GM21528 (cell line): ENCODE measurements at regions not wholly inside any gene's neighbourhood (a gene's known extent, or its start where the extent isn't known, plus 50 kb on each side); places are given as distances from the start of the nearest gene placed in this dataset.
"Not testable (repeated sequence)": the region's sequence is repeated elsewhere in the genome, so short reads cannot be mapped to it uniquely, and the experiment has no call there.

ENCODE experiments used
- ATAC-seq: cut with Tn5 transposase; IDR thresholded peaks from one replicate; pipeline ENCODE4 v1.9.1; 2021; ENCODE audit warnings: mild to moderate bottlenecking, moderate library complexity; ENCODE audit not compliant: unreplicated experiment, low FRiP score

DNA sequence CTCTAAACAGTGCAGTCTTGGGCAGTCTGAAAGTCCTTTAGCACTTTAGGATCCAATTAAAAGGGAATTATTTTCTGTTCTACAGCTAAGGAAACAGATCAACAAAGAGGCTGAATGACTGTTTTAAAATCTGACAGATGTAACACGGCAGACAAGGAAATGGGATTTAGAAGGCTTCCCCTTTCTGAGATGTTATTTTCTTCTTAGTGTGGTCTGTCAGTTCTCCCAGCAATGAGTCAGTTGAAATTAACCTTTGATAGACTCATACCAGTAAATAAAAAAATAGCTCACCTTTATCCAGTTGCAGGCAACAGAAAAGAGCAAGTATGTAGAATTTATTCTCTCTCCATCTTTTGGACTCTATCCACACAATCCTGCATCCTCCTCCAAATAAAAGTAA, 98.1 kb downstream of the NEDD1 start:
- ATAC-seq = no peak

DNA sequence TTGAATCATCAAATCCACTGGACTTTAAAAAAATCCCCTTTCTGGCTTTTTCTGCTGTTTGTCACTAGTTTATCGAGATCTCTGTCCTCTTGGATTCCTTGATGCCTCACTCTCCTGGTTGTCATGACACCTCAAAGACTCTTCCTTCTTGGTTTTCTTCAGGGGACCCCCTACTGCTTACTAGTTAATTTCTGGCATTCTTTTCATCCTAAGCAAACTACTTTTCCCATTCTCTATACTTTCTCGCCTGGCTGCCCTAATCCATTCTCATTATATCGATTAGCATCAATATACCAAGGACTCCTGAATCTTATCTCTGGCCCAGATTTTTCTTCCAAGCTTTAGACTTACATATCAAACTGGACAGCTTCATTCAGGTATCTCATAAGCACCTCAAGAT, 98.6 kb downstream of the NEDD1 start:
- ATAC-seq = no peak

DNA sequence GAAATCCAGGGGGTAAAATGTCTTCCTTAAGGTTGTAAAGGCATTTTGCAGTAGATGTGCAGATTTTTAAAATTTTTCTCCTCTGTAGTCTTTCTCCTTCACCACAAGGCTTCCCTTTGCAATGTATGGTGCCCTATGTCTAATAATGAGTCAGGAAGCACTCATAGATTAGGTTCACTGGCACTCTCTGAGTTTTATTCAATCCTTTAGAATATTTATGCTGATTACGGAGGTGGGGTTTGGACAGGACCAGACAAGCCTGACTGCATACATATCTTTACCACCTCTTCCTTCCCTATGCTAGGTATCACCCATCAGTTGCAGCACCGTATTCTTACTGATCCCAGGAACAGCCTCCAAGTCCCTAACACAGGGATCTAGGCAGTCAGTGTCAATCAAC, 99.5 kb downstream of the NEDD1 start:
- no peak for ATAC-seq

DNA sequence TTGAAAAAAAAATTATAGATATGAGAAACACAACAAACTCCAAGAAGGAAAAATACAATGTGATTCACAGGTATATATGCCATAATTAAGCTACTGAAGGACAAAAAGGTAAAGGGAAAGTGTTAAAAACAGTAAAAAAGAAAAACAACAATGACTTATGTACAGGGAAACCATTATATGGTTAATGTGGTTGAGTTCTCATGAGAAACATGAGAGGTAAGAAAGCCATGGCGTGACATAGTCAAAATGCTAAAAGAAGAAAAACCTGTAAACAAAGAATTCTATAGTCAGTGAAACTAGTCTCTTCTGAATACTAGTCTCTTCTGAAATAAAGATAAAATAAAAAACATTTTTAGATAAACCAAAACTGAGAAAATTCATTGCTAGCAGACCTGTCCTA, 109.1 kb downstream of the NEDD1 start:
- ATAC-seq = no peak

DNA sequence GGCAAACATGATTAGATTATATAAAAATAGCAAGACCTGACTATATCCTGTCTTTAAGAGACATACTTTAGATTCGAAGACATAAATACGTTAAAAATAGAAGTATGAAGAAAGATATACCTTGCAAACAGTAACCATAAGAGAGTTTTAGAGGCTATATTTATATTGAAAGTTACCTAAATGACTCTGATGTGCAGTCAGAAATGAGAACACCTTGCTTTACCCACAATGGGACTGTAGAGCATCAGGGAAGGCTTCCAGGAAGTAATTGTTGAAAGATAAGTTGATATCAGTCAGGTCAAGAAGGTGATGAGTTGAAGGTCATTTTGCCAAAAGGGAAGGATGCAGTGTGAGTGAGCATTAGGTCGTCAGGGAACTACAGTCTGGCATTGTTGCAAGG, 110.2 kb downstream of the NEDD1 start:
- no peak for ATAC-seq

DNA sequence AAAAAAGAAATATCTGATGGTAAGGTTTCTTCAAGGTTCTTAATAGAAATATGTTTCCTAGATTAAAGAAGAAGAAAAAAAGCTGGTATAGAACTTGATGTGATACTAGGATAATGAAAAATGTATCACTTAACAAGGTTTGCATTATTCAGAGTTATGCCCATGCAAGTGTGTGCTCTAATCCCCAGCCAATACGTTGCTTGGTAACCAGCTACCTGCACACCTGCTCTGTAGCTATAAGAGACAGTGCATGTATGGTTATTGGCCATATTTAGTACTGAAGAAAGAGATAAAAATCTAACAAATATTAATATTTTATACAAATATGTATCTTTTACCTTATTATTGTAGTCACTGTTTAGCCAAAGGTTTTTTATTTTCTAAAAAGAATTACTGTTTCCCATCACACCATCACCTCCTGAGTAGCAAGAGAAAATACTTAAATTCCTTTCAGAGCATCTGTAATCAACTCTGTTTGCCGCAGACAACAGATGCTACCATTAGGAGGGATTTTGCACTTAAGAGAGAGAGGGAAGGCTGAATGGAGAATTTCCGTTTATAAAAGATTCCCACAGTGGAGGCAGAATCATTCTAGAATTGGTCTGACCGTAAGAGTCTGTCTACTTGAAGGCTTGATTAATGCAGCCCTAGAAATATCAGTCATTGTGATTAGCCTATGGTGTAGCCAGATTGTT, 115.6 kb downstream of the NEDD1 start:
- ATAC-seq = no peak

DNA sequence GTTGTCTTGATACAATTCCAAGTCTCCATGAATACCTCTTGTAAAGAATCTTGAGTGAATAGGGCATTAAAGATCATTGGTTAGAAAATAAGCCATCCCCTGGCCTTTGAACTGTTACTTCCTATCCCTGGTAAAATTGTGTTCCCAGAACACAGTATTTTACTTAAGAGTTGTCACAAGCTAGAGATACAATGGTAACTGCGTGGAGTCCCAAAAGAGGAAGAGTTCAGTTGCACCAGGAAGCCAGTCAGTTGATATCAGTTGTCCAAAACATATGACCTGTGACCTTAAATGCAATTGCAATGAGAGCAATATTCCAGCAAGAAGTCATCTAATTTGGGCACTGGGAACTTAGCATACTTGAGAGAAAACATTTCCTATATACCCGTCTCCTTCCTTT, 117.3 kb downstream of the NEDD1 start:
- no peak for ATAC-seq

DNA sequence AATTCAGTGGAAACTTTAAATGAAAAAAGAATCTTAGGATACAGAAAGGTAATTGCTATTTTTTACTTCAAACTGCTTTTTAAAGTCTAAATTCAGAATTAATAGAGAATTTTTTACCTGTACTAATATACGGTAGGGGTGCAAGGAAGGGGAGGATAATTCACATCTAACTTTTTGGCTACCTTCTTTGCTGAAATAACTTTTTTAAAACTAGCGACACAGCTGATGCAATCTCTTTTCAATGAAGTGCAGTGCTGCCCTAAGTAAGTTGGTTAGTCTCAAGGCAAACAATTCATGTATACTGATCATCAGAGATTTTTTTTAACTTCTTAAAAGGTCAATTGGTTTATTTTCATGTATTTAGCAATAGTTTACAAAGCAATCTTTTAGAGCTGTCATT, 119.8 kb downstream of the NEDD1 start:
- no peak for ATAC-seq

DNA sequence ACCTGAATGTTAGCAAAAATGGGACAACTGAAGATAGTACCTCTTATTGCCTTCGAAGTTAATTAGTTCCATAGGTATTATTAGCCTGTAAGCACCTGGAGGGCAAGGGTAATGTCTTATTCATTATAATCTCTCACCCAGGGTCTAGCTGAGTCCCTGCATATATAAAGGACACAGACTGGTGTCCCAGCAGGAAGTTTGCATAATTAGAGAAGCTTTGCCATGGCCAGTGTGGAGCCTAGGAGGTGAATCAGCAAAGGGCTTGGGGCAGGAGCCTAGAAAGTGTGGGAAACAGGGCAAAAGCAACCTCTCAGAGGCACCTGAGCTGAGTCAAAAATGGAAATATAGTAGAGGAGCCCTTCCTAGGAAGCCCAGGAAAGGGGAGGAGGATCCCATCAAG, 120.4 kb downstream of the NEDD1 start:
- no peak for ATAC-seq

DNA sequence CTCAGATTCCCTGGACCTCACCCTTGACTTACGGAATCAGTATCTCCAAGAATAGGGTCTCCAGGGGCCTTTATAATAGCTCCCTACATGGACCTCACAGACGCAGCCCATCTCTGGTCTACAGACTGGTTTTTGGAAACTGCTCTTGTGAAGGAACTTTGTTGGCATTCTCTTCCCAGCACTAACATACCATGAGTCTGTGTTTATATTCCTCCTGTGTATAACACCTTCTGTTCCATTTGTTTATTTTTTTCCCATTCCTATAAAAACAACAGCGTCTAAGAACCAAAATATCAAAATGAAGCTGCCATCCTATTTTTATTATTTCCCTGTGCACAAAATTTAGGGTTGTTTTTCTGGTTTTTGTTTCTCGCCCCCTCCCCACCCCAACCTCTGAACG, 131.1 kb downstream of the NEDD1 start:
- no peak for ATAC-seq

DNA sequence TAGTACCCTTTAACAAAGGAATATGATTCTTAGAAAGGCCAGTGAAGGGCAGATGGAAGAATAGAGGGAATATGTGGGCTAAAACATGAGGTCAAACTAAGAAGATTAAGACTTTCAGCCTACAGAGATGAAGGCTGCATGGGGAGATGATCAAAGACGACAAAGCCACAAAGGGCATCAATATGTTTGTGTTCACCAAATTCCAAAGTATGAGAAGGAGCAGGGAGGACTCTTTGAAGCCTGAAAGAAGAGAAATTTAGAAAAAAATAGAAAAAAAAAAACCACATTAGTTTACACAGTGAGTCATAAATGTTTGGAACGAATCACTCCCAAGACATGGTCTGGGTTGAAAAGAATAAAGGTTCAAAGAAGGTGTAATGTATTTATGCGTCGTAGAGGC, 131.8 kb downstream of the NEDD1 start:
- no peak for ATAC-seq

DNA sequence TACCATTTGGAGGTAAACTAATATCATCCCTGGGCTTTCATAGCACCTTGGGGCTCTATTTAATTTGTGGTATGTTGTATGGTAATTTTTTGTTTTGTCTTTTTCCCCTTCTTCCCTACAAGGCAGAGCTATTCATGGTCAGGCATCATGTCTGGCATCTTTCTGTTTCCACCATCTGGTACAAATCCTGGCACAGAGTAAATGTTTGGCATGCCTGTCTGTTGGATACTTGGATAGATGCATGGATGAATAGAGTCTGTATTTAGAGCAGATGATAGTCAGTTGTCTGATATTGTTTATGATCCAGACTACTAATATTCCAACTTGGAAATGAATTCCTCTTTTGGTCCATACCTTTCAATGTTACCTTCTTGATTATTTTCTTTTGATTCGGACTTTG, 139.8 kb downstream of the NEDD1 start:
- ATAC-seq = no peak

DNA sequence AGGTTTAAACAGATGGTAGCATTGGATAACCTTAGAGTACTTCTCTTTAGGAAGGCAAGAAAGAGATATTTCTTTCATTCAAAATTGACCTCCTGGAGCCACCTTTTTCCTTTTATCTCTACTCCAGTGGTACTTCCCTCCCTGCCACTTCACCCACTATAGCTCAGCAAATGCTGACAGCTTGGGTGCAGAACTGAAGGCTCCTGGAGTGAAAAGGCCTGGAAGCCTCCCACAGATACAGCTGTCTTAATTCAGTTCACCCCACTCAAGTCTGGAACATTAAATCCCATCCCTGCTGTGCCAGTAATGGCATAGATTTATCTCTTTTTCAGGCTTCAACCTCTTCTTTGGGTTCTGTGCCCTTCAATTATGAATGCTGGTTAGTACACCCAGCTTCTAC, 140.3 kb downstream of the NEDD1 start:
- no peak for ATAC-seq

DNA sequence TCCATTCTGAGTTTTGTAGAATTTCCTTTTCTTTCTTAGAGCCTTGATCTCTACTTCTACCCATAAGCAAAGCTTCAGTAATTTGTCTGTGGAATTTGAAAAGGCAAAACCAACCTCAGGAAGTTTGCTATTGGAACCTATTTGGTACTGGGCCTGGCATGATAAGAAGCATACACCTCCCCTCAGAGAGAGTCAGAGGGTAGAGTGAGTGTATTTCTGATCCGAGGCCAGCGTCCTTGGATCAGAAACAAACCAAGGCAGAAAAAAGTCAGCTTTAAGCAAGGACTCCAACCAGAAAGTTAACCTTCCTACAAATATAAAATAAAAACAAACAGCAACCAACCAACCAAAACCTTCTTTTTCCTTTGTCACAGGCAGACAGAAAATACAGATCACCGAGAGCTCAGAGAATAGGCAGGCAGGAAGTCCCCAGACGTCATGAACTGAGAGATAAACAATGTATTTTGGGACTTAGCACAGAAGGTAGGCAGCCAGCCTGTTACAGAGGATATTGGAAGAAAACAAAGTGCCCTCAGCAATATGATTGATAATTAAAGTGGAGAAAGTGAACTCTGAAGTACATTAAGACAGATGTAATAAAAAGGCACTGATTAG, 141.5 kb downstream of the NEDD1 start:
- no peak for ATAC-seq

DNA sequence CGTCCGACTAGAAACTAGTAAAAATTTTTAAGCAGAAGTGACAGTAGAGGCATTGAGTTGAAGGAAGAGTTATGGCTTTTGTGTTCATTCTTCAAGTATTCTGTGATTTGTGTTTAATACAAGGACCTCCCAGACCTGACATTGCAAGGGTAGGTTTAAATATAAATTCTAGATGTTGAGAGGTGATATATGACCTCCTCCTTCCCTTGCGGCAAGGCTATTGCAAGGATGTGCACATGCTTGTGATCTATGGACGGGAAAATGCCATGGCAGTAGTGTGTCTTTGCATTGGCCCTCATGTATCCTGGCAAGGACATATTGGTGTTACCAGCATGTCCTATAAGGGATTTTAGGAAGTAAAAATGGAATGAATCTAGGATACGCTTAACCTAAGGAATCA, 143.5 kb downstream of the NEDD1 start:
- ATAC-seq = no peak

DNA sequence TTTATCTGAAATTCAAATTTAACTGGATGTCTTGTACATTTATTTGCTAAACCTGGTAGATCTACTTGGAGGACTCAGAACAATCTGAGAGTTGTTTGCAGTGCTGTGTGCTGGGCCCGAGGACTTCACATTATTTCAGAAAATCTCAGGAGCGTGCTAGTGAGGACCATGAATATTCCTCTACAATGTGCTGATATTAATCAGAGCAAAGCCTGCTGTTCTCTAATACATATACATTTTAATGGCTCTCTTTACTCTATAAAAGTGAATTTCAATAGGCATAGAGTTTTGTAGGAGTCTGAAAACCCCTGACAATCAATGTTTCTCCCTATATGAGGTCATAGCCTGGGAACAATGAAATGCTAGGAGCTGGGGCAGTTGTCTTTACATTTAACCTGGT, 144.3 kb downstream of the NEDD1 start:
- no peak for ATAC-seq

DNA sequence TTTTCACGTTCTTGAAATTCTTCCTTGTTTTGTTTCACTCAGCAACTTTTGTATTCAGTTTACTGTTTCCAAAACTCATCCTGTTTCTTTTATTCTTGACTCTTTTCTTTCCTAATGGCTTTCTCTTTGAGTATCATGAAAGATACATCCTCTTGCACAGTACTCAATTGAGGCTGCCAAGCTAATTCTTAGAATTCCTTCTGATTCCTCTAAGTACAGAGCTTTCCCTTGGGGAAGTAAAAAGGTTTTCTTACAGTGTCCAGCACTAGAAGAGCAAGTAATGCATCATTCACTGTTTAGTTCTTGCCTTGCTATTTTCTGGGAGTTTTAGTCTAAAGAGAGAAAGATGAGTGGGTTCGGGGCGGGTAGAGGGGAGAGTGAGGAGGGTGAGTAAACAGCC, 154.1 kb downstream of the NEDD1 start:
- ATAC-seq = no peak

DNA sequence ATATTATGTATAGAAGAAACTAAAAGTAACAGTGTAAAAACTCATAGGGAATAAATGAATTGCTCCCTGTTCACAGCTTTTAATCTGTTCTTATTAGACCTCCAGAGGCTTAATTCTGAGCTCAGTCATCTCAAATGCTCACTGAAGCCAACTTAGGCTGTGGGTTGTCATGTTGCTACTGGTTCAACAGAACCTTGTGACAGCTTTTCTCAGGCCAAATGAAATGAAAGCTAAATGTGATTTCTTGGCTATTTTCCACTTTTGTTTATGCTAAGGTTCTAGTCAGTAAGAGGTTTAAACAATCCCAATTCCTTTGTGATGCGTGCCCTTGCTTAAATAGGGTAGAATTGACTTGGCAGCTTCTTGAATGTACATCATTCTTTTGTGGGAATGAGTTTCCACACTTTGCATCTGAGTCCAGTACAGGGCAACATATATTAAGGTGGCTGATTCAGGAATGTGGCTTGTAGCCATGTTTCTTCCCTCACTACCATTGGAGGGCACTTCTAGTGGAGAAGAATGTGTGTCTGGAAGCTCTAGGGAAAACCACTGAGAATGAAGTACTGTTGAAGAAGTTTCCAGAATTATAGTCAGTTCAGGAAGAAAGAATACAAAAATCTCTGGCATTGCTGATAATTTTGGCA, 156.4 kb downstream of the NEDD1 start:
- ATAC-seq = no peak

DNA sequence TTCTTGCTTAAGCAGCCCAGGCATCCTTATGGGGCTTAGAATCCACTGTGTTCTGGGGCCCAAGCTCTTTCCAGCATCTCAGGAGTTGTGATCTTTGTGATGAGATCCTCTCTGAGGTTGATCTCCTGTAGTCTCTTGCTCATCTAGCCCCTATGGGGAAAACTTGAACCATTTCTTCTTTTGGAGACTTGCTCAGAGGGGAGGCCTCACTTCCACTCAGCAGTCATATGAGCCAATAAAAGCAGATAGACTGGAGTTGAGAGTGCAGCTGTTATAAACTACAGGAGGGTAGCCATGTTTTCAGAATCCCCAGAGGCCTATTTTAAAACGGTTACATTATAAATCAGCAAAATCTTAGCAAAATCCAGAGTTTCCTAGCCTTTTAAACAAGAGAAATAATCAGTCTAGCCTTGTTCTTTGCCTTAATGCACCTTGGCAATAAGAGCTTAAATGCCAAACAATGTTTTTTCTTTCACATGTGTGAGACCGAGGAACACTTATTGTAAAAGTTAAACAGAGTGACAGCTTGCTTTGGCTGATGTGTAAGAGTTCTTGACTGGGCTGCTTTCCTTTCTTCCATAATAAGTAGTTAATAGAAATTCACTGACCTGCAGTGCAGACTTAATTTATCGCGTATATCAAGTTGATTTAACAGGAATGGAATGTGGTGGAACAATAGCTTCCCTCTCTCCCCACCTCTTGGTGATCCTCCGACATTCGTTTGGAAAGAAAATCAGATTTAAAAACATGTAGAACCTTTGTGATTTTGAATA, 168.3 kb downstream of the NEDD1 start:
- ATAC-seq = no peak

DNA sequence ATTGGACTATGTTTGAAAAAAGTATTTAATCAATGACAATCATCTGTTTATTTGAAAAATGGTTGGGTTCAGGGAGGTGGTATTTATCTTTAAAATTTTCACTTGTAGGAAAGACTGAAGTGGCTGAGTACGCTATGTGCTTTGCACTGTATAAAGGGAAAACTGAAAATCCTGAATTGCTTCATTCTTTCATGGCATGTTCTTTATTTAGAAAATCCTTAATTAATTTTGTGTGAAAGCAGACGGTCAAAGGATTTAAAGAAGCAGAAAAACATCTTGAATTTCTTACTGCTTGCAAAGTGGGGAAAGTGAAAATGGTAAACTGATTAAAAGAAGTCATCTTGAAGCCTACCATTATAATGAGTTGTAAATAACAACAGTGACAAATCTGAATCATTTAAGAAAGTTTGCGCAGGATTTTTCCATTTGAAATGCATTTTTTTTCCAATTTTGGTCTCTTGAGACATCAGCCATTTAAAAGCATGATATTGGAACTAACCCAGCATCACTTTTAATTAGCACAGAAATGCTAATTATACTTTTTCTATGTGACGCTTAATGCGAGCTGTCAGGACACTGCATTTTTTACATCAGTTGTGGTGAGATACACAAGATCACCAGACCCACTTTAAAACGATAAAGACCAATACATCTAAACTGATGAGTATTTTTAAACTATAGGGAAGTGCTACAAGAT, 169.0 kb downstream of the NEDD1 start:
- no peak for ATAC-seq

DNA sequence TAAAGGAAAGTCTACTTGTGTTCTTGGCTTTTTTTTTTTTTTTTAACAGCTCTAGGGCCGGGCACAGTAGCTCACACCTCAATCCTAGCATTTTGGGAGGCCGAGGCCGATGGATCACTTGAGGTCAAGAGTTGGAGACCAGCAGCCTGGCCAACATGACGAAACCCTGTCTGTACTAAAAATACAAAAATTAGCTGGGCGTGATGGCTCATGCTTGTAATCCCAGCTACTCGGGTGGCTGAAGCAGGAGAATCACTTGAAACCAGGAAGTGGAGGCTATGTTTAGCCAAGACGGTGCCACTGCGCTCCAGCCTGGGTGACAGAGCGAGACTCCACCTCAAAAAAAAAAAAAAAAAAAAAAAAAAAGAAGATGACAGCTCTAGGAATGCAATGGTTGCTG, 169.9 kb downstream of the NEDD1 start:
- ATAC-seq = not testable (repeated sequence)
